Neural crest cell (in vitro differentiated cells): ENCODE measurements at regions not wholly inside any gene's neighbourhood (a gene's known extent, or its start where the extent isn't known, plus 50 kb on each side); places are given as distances from the start of the nearest gene placed in this dataset.
"Not testable (repeated sequence)": the region's sequence is repeated elsewhere in the genome, so short reads cannot be mapped to it uniquely, and the experiment has no call there.

Experiments
- DNase-seq: peaks from one replicate; pipeline ENCODE4 v3.0.0; 2021; ENCODE audit warnings: low read depth, mixed read lengths, low spot score
- H3K27ac Mint-ChIP-seq: one replicate; pipeline ENCODE4 v1.8.0; 2021; ENCODE audit warnings: mild to moderate bottlenecking, mixed read lengths; ENCODE audit not compliant: unreplicated experiment
- H3K27me3 Mint-ChIP-seq: 2 replicates; pipeline ENCODE4 v1.8.0; 2021; ENCODE audit warnings: low read depth, mild to moderate bottlenecking, mixed read lengths
- H3K36me3 Mint-ChIP-seq: 2 replicates; pipeline ENCODE4 v1.8.0; 2021; ENCODE audit warnings: low read depth, mild to moderate bottlenecking, mixed read lengths
- H3K4me1 Mint-ChIP-seq: 2 replicates; pipeline ENCODE4 v1.8.0; 2021; ENCODE audit warnings: mixed read lengths
- H3K4me3 Mint-ChIP-seq: one replicate; pipeline ENCODE4 v1.8.0; 2021; ENCODE audit warnings: mild to moderate bottlenecking, mixed read lengths
- H3K9me3 Mint-ChIP-seq: 2 replicates; pipeline ENCODE4 v1.8.0; 2021; ENCODE audit warnings: mixed read lengths
- TF ChIP-seq, protein P1 (sequence below): fragments of 200-600 bp; sonication (generic); conservative IDR thresholded peaks from 2 replicates; pipeline ENCODE4 v1.5.0; 2021; ENCODE audit warnings: antibody characterized with exemption, mild to moderate bottlenecking

DNA sequence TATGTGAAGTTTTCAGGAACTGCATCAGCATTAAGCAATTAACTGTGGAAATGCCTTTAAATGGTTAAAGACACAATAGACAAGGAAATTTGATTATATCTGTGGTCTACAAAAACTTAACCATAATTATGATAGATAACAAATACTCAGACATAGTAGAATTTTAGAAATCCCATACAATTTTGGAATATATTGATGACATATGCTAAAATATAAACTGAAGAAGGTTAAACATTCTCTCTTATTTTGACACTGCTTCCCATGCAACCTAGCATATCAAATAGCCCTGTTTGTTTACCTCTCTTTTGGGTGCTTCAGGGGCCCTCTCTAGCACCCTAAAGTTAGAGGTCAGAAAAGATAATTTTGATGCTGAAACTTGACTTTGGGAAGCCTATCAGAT, 1274.8 kb upstream of the SLC39A10 start:
- no peaks in the 10 kb centered on the region for H3K27me3 Mint-ChIP-seq
- no peak overlapping the region for H3K4me3 Mint-ChIP-seq
- no peaks in the 10 kb centered on the region for H3K4me1 Mint-ChIP-seq
- H3K9me3 Mint-ChIP-seq: peaks cover 6% of the 10 kb centered on the region
- no peak for DNase-seq
- TF ChIP-seq, protein P1, sequence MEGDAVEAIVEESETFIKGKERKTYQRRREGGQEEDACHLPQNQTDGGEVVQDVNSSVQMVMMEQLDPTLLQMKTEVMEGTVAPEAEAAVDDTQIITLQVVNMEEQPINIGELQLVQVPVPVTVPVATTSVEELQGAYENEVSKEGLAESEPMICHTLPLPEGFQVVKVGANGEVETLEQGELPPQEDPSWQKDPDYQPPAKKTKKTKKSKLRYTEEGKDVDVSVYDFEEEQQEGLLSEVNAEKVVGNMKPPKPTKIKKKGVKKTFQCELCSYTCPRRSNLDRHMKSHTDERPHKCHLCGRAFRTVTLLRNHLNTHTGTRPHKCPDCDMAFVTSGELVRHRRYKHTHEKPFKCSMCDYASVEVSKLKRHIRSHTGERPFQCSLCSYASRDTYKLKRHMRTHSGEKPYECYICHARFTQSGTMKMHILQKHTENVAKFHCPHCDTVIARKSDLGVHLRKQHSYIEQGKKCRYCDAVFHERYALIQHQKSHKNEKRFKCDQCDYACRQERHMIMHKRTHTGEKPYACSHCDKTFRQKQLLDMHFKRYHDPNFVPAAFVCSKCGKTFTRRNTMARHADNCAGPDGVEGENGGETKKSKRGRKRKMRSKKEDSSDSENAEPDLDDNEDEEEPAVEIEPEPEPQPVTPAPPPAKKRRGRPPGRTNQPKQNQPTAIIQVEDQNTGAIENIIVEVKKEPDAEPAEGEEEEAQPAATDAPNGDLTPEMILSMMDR: no peak
- no peak overlapping the region for H3K27ac Mint-ChIP-seq
- H3K36me3 Mint-ChIP-seq: no peaks in the 10 kb centered on the region

DNA sequence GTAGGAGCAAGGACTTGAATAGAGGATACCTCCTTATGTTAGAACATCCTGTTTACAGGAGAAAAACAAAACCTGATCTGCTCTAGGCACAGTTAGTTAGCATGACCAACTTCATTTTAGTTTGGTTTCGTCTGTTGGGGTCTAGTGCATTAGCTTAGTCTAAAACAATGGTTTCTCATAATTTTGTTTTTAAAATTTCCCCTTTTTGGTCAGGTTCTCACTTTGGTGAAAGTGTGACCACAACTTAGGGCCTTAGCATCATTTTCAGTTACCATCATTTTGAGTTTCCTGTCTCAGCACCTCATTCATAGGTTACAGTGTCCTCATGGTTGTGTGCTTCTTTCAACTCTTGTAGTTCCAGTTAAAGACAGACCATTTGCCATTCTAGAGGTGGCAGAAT, 1277.0 kb upstream of the SLC39A10 start:
- Mint-ChIP-seq H3K27ac (no peak overlapping the region), H3K27me3 (no peaks in the 10 kb centered on the region), H3K9me3 (peaks cover 8% of the 10 kb centered on the region), H3K4me3 (no peak overlapping the region), H3K4me1 (no peaks in the 10 kb centered on the region), H3K36me3 (no peaks in the 10 kb centered on the region)
- no peak for DNase-seq
- TF ChIP-seq, protein P1: no peak

DNA sequence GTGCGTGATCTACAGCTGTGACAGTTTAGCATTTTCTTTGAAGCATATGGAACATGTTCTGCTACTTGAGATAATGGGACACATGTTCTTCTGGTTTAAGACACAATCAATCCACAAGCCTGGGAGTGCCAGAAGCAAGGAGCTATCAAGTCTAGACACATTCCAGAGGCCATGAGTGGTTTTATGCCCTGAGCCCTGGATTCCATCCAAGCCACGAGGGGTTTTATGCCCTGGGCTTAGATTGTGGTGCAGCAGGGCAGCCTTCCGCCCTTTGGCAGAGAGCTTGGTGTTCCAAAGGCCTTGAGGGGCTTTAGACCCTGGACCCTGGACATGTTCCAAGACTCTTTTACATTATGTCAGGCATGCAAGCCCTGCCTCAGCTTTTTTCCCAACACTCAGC, 1289.6 kb upstream of the SLC39A10 start:
- H3K4me3 Mint-ChIP-seq, H3K36me3 Mint-ChIP-seq, H3K9me3 Mint-ChIP-seq, DNase-seq, H3K4me1 Mint-ChIP-seq, H3K27ac Mint-ChIP-seq, H3K27me3 Mint-ChIP-seq: not testable (repeated sequence)

- TF ChIP-seq, protein P1: no peak
- Mint-ChIP-seq H3K4me1 (no peaks in the 10 kb centered on the region), H3K36me3 (no peaks in the 10 kb centered on the region), H3K4me3 (no peak overlapping the region), H3K27ac (no peak overlapping the region), H3K9me3 (peaks cover 10% of the 10 kb centered on the region), H3K27me3 (no peaks in the 10 kb centered on the region)
- DNase-seq: no peak
Observed at GRCh38 chr2:194363878-194364277, 1293.1 kb upstream of the SLC39A10 start.

DNA sequence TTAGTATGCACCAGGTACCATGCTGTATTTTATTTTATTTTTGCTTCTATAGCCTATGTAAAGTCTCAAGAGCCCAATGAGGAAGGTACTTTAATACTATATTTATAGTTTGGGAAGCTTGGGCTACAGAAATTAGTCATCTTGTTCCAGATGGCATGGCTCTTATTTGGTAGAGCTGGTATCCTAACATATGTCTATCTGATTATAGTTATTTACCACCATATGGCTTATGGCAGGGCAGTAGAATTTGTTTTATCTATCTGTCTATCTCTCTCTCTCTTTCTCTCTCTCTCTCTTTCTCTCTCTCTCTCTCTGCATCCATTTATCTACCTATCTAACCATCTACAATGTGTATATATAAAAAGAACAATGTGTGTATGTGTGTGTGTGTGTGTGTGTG, 1293.7 kb upstream of the SLC39A10 start:
- peaks cover 10% of the 10 kb centered on the region for H3K9me3 Mint-ChIP-seq
- TF ChIP-seq, protein P1: no peak
- no peaks in the 10 kb centered on the region for H3K36me3 Mint-ChIP-seq
- H3K4me3 Mint-ChIP-seq: no peak overlapping the region
- no peak overlapping the region for H3K27ac Mint-ChIP-seq
- no peaks in the 10 kb centered on the region for H3K27me3 Mint-ChIP-seq
- no peaks in the 10 kb centered on the region for H3K4me1 Mint-ChIP-seq
- no peak for DNase-seq

- H3K4me1 Mint-ChIP-seq: no peaks in the 10 kb centered on the region
- TF ChIP-seq, protein P1: no peak
- H3K36me3 Mint-ChIP-seq: no peaks in the 10 kb centered on the region
- H3K4me3 Mint-ChIP-seq: no peak overlapping the region
- no peak for DNase-seq
- no peak overlapping the region for H3K27ac Mint-ChIP-seq
- H3K9me3 Mint-ChIP-seq: peaks cover 3% of the 10 kb centered on the region
- H3K27me3 Mint-ChIP-seq: peaks cover 2% of the 10 kb centered on the region
Observed at GRCh38 chr2:194352505-194352904, 1304.5 kb upstream of the SLC39A10 start.
